HepG2 (cell line): ENCODE measurements at regions not wholly inside any gene's neighbourhood (a gene's known extent, or its start where the extent isn't known, plus 50 kb on each side); places are given as distances from the start of the nearest gene placed in this dataset.

Source experiments
- ATAC-seq: fragments of 200-7000 bp; cut with Tn5 transposase; 3 replicates; pipeline ENCODE4 v1.9.1; 2020; ENCODE audit warnings: mild to moderate bottlenecking, moderate library complexity
- BruUV-seq: library from RNA; stranded (reverse); fragments of 400-500 nt; replicated peaks from 2 replicates; lab custom pipeline; 2021; lab: Mats Ljungman, UMichigan
- CTCF ChIA-PET: fragments of 300-600 bp; formaldehyde crosslinking; extraction: SDS; loops from one replicate; lab custom pipeline; 2021; ENCODE audit warnings: low total read pairs, inconsistent platforms, low intra/inter-chr PET ratio; lab: Yijun Ruan, JAX
- POLR2A ChIA-PET: fragments of 350-600 bp; sonication (Branson Sonifier 250); formaldehyde crosslinking; loops from one replicate; lab custom pipeline; 2020; ENCODE audit warnings: antibody characterized with exemption, inconsistent platforms; lab: Yijun Ruan, JAX
- DNase-seq: peaks from one replicate; pipeline ENCODE4 v3.0.0-alpha.2; 2015; ENCODE audit warnings: low spot score
- FAIRE-seq: peaks from 3 replicates; lab custom pipeline; 2011; peaks lifted over from hg19 to GRCh38; lab: Jason Lieb, UNC
- H2AFZ ChIP-seq: one replicate; pipeline ENCODE4 v1.6.1; 2011; ENCODE audit warnings: low read length, inconsistent platforms
- H3K27ac ChIP-seq: fragments of 300-600 bp; 3 replicates; pipeline ENCODE4 v1.8.0; 2011; ENCODE audit warnings: mixed run types, mild to moderate bottlenecking, mixed read lengths, low read length, inconsistent platforms; ENCODE audit not compliant: insufficient read depth; ENCODE audit errors: extremely low read length
- H3K27me3 ChIP-seq, 2 experiments: fragments of 200-600 bp in 1 of 2; 2 replicates in 1 of 2; 3 replicates in 1 of 2; pipeline versions ENCODE4 v1.6.0 to v1.8.0; 2011; ENCODE audit warnings: low read length in 2 of 2, mild to moderate bottlenecking in 2 of 2, moderate library complexity in 2 of 2, inconsistent platforms in 1 of 2; ENCODE audit not compliant: insufficient read depth in 2 of 2, control insufficient read depth in 1 of 2
- H3K36me3 ChIP-seq, 2 experiments: fragments of 200-600 bp in 1 of 2; replicated peaks in 1 of 2; 2 replicates in 1 of 2; 3 replicates in 1 of 2; pipeline versions ENCODE4 v1.5.1 to v1.8.0; 2011; ENCODE audit warnings: low read length in 2 of 2, inconsistent platforms in 1 of 2; ENCODE audit not compliant: insufficient read depth in 2 of 2, control insufficient read depth in 1 of 2
- H3K4me1 ChIP-seq: 2 replicates; pipeline ENCODE4 v1.5.1; 2012; ENCODE audit warnings: low read length, inconsistent platforms; ENCODE audit not compliant: insufficient read depth
- H3K4me2 ChIP-seq: 2 replicates; pipeline ENCODE4 v1.6.0; 2011; ENCODE audit warnings: low read depth, low read length, inconsistent platforms
- H3K4me3 ChIP-seq, 3 experiments: fragments of 200-600 bp in 1 of 3; sonication (generic), shearing (Covaris generic) in 1 of 3; replicated peaks in 1 of 3; 2 replicates each; pipeline ENCODE4 v1.5.1; 2011 to 2016; ENCODE audit warnings: low read length in 3 of 3, inconsistent platforms in 2 of 3, low read depth in 2 of 3, mild to moderate bottlenecking in 2 of 3, control low read depth in 1 of 3, mixed read lengths in 1 of 3; ENCODE audit not compliant: insufficient read depth in 1 of 3
- H3K79me2 ChIP-seq: one replicate; pipeline ENCODE4 v1.6.1; 2011; ENCODE audit warnings: low read length, inconsistent platforms; ENCODE audit not compliant: insufficient read depth
- H3K9ac ChIP-seq: 2 replicates; pipeline ENCODE4 v1.6.0; 2011; ENCODE audit warnings: mild to moderate bottlenecking, low read depth, low read length, inconsistent platforms; ENCODE audit not compliant: insufficient read depth
- H3K9me3 ChIP-seq: 2 replicates; pipeline ENCODE4 v1.5.1; 2012; ENCODE audit warnings: mild to moderate bottlenecking, low read length
- H4K20me1 ChIP-seq: 2 replicates; pipeline ENCODE4 v1.6.0; 2011; ENCODE audit warnings: inconsistent platforms, mild to moderate bottlenecking, low read length, moderate library complexity; ENCODE audit not compliant: insufficient read depth
- ATRX ChIP-seq: sonication (generic); formaldehyde crosslinking; IDR thresholded peaks from 2 replicates; pipeline ENCODE4 v1.4.0; 2020; ENCODE audit warnings: missing genetic modification reagents, borderline replicate concordance
- FOSL2 ChIP-seq: sonication (generic); formaldehyde crosslinking; IDR thresholded peaks from 2 replicates; pipeline ENCODE4 v1.4.0; 2020; ENCODE audit warnings: missing genetic modification reagents
- IKZF1 ChIP-seq: fragments of 450-650 bp; IDR thresholded peaks from 2 replicates; pipeline ENCODE4 v1.7.1; 2016
- JUNB ChIP-seq: sonication (generic); formaldehyde crosslinking; IDR thresholded peaks from 2 replicates; pipeline ENCODE4 v1.8.0; 2022; ENCODE audit warnings: missing genetic modification reagents, mild to moderate bottlenecking, borderline replicate concordance
- MAF1 ChIP-seq: sonication (generic); formaldehyde crosslinking; IDR thresholded peaks from 2 replicates; pipeline ENCODE4 v1.5.0; 2020; ENCODE audit warnings: missing genetic modification reagents, borderline replicate concordance
- MAZ ChIP-seq, 2 experiments: sonication (generic) in 1 of 2; formaldehyde crosslinking in 1 of 2; IDR thresholded peaks; 2 replicates each; pipeline versions ENCODE4 v1.5.0 to v1.6.1; 2012 to 2020; ENCODE audit warnings: low read depth in 2 of 2, mild to moderate bottlenecking in 2 of 2, borderline replicate concordance in 1 of 2, improper control_type of control experiment in 1 of 2, low read length in 1 of 2, missing genetic modification reagents in 1 of 2, moderate library complexity in 1 of 2
- TEAD3 ChIP-seq: optimal IDR thresholded peaks from 2 replicates; pipeline ENCODE3; 2016; ENCODE audit warnings: borderline replicate concordance
- TOPORS ChIP-seq: sonication (generic); formaldehyde crosslinking; IDR thresholded peaks from 2 replicates; pipeline ENCODE4 v1.8.0; 2023; ENCODE audit warnings: mild to moderate bottlenecking, missing genetic modification reagents
- ZKSCAN1 ChIP-seq: fragments of 150-350 bp; IDR thresholded peaks from 2 replicates; pipeline ENCODE4 v1.6.1; 2014; ENCODE audit warnings: low read length
- ZNF329 ChIP-seq: sonication (generic); formaldehyde crosslinking; IDR thresholded peaks from 2 replicates; pipeline ENCODE4 v1.9.0; 2021; ENCODE audit warnings: low read depth, mild to moderate bottlenecking, missing genetic modification reagents
- ZNF335 ChIP-seq: sonication (generic); formaldehyde crosslinking; IDR thresholded peaks from 2 replicates; pipeline ENCODE4 v1.4.0; 2020; ENCODE audit warnings: missing genetic modification reagents
- WGBS: methylation state at CpG from one replicate; pipeline ENCODE4 v1.1.6; 2017; ENCODE audit warnings: low lambda C conversion rate; 5-methylcytosine and 5-hydroxymethylcytosine counted together
- in situ Hi-C: cut with HindIII; loops from 2 replicates; pipeline ENCODE4 v1.10.0; 2017; ENCODE audit warnings: low pct_unique_long_range_greater_than_20kb; ENCODE audit not compliant: extremely low pct_ligation_motif_present
- intact Hi-C: fragments of 100-400 bp; cut with micrococcal nuclease; formaldehyde crosslinking; loops from one replicate; pipeline ENCODE4 v1.10.0; 2022; ENCODE audit not compliant: unreplicated experiment
- TF ChIP-seq, protein P1 (sequence below): sonication (generic); formaldehyde crosslinking; IDR thresholded peaks from 2 replicates; pipeline ENCODE4 v1.8.0; 2022; ENCODE audit warnings: mild to moderate bottlenecking, missing genetic modification reagents
- TF ChIP-seq, protein P2 (sequence below): sonication (generic); formaldehyde crosslinking; IDR thresholded peaks from 2 replicates; pipeline ENCODE4 v1.4.0; 2020; ENCODE audit warnings: missing genetic modification reagents, borderline replicate concordance

- TF ChIP-seq, protein P1, sequence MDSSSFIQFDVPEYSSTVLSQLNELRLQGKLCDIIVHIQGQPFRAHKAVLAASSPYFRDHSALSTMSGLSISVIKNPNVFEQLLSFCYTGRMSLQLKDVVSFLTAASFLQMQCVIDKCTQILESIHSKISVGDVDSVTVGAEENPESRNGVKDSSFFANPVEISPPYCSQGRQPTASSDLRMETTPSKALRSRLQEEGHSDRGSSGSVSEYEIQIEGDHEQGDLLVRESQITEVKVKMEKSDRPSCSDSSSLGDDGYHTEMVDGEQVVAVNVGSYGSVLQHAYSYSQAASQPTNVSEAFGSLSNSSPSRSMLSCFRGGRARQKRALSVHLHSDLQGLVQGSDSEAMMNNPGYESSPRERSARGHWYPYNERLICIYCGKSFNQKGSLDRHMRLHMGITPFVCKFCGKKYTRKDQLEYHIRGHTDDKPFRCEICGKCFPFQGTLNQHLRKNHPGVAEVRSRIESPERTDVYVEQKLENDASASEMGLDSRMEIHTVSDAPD (CRISPR knock-in tag), result no peak
These were observed 938.4 kb downstream of the CCSER2 start (continued) for GRCh38 chr10:85266808-85267207.

- WGBS, result 0% methylated on average over 2 of the region's 4 CpGs
- H3K36me3 ChIP-seq, result no peaks in the 10 kb centered on the region
- H3K9ac ChIP-seq, result no peak overlapping the region
- peaks cover 11% of the 10 kb centered on the region; the same call in 1 of the 2 replicates for H3K4me1 ChIP-seq
- in situ Hi-C loops (no loop called here), intact Hi-C loops (no loop called here)
- FAIRE-seq (no peak), DNase-seq (peak; percentile 57), ATAC-seq (peak; percentile 84)
- ChIA-PET POLR2A (no interaction called here), CTCF (no interaction called here)
- no peaks in the 10 kb centered on the region for H4K20me1 ChIP-seq
- no peaks in the 10 kb centered on the region for H3K79me2 ChIP-seq
- no peaks in the 10 kb centered on the region for H3K27me3 ChIP-seq
- H2AFZ ChIP-seq, result no peak overlapping the region
- no peak overlapping the region for H3K4me2 ChIP-seq
- no peak overlapping the region for H3K4me3 ChIP-seq
- no TSS peak for BruUV-seq
- H3K9me3 ChIP-seq, result no peaks in the 10 kb centered on the region
- no peak overlapping the region for H3K27ac ChIP-seq
- TF ChIP-seq TEAD3 (CRISPR knock-in tag) (peak; percentile 64), ATRX (CRISPR knock-in tag) (no peak), JUNB (CRISPR knock-in tag) (no peak), IKZF1 (no peak), FOSL2 (CRISPR knock-in tag) (peak; percentile 52), TOPORS (CRISPR knock-in tag) (no peak), MAF1 (CRISPR knock-in tag) (no peak), ZNF335 (no peak), ZNF329 (CRISPR knock-in tag) (no peak), ZKSCAN1 (no peak), MAZ (IDR thresholded peaks at IDR 0.05; ENCODE audit: borderline replicate concordance, low read depth, low read length) (no peak), MAZ (CRISPR knock-in tag; IDR thresholded peaks at IDR 0.05; ENCODE audit: low read depth) (no peak)
- TF ChIP-seq, protein P2, sequence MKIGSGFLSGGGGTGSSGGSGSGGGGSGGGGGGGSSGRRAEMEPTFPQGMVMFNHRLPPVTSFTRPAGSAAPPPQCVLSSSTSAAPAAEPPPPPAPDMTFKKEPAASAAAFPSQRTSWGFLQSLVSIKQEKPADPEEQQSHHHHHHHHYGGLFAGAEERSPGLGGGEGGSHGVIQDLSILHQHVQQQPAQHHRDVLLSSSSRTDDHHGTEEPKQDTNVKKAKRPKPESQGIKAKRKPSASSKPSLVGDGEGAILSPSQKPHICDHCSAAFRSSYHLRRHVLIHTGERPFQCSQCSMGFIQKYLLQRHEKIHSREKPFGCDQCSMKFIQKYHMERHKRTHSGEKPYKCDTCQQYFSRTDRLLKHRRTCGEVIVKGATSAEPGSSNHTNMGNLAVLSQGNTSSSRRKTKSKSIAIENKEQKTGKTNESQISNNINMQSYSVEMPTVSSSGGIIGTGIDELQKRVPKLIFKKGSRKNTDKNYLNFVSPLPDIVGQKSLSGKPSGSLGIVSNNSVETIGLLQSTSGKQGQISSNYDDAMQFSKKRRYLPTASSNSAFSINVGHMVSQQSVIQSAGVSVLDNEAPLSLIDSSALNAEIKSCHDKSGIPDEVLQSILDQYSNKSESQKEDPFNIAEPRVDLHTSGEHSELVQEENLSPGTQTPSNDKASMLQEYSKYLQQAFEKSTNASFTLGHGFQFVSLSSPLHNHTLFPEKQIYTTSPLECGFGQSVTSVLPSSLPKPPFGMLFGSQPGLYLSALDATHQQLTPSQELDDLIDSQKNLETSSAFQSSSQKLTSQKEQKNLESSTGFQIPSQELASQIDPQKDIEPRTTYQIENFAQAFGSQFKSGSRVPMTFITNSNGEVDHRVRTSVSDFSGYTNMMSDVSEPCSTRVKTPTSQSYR (CRISPR knock-in tag), result peak; percentile 57; the same call in 1 of the 2 replicates
These were observed 951.6 kb downstream of the CCSER2 start for GRCh38 chr10:85280014-85280413.
